Kidney epithelial cell (primary cell): ENCODE measurements at regions not wholly inside any gene's neighbourhood (a gene's known extent, or its start where the extent isn't known, plus 50 kb on each side); places are given as distances from the start of the nearest gene placed in this dataset.

ENCODE experiments used
- DNase-seq: peaks from one replicate; pipeline ENCODE4 v3.0.0-alpha.2; 2010; ENCODE audit warnings: low read depth
- H3K27me3 ChIP-seq: 2 replicates; pipeline ENCODE4 v1.6.0; 2011; ENCODE audit warnings: low read length; ENCODE audit not compliant: control insufficient read depth, insufficient read depth
- H3K36me3 ChIP-seq: 2 replicates; pipeline ENCODE4 v1.5.1; 2011; ENCODE audit warnings: low read length; ENCODE audit not compliant: control insufficient read depth, insufficient read depth
- H3K4me3 ChIP-seq: 2 replicates; pipeline ENCODE4 v1.5.1; 2011; ENCODE audit warnings: low read depth, mild to moderate bottlenecking, control low read depth, low read length
- TF ChIP-seq, protein P1 (sequence below): IDR thresholded peaks from 2 replicates; pipeline ENCODE4 v1.5.1; 2011; ENCODE audit warnings: mild to moderate bottlenecking, moderate library complexity, low read length, control low read depth, inconsistent platforms; ENCODE audit not compliant: insufficient read depth, poor library complexity, severe bottlenecking

DNA sequence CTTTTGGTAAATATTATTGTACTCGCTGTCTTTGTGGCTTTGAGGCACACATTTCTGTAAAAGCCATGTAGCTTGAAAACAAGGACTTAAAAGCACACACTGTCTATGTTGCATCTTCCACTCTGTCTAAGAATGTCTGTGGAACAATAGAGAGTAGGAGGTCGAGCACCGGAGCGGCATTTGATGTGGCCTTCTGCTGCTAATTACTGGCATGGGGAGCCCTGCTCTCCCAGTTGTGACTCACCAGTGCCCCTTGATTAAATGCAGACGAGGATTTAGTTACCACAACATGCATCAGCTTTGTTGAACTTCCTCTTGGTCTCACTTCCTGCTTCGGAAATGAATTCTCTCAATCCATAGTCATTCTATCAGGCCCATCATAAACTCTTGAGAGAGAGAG lies 680.7 kb upstream of the SLC35B3 start:
- H3K4me3 ChIP-seq: no peak overlapping the region
- TF ChIP-seq, protein P1, sequence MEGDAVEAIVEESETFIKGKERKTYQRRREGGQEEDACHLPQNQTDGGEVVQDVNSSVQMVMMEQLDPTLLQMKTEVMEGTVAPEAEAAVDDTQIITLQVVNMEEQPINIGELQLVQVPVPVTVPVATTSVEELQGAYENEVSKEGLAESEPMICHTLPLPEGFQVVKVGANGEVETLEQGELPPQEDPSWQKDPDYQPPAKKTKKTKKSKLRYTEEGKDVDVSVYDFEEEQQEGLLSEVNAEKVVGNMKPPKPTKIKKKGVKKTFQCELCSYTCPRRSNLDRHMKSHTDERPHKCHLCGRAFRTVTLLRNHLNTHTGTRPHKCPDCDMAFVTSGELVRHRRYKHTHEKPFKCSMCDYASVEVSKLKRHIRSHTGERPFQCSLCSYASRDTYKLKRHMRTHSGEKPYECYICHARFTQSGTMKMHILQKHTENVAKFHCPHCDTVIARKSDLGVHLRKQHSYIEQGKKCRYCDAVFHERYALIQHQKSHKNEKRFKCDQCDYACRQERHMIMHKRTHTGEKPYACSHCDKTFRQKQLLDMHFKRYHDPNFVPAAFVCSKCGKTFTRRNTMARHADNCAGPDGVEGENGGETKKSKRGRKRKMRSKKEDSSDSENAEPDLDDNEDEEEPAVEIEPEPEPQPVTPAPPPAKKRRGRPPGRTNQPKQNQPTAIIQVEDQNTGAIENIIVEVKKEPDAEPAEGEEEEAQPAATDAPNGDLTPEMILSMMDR: no peak
- DNase-seq: no peak
- no peaks in the 10 kb centered on the region for H3K36me3 ChIP-seq
- H3K27me3 ChIP-seq: no peaks in the 10 kb centered on the region

DNA sequence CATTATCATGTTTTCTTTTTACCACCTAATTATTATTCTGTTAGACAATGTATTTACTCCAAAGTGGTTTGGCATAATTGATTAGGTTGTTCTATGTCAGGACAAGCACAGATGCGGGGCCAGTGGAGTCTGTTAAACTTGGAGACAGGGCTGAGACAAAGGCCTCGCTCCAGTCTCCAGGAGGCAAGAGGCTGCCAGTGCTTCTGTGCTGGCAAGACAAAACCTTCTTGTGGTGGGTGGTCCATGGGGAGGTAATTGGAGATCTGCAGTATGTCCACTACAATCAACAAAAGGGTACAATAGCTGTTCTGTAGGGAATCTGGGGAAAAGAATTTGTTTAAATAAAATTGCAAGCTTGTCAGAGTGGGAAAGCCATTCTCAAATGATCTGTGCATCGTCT lies 677.2 kb upstream of the SLC35B3 start:
- DNase-seq: no peak
- H3K4me3 ChIP-seq: no peak overlapping the region
- TF ChIP-seq, protein P1: no peak
- H3K27me3 ChIP-seq: no peaks in the 10 kb centered on the region
- H3K36me3 ChIP-seq: no peaks in the 10 kb centered on the region

GRCh38 chr6:9103876-9104521 lies 668.7 kb upstream of the SLC35B3 start:
- no peak overlapping the region for H3K4me3 ChIP-seq

GRCh38 chr6:9101920-9102319 lies 666.6 kb upstream of the SLC35B3 start:
- Histone ChIP-seq H3K36me3 (no peaks in the 10 kb centered on the region), H3K4me3 (no peak overlapping the region), H3K27me3 (no peaks in the 10 kb centered on the region)
- TF ChIP-seq, protein P1: no peak
- no peak for DNase-seq

More at GRCh38 chr6:9103876-9104521, 668.7 kb upstream of the SLC35B3 start:
- no peak for DNase-seq
- TF ChIP-seq, protein P1: no peak
- Histone ChIP-seq H3K36me3 (no peaks in the 10 kb centered on the region), H3K27me3 (no peaks in the 10 kb centered on the region)

- H3K4me3 ChIP-seq: no peak overlapping the region
- no peaks in the 10 kb centered on the region for H3K36me3 ChIP-seq
- DNase-seq: no peak
- no peaks in the 10 kb centered on the region for H3K27me3 ChIP-seq
- TF ChIP-seq, protein P1: no peak
Observed at GRCh38 chr6:9100869-9101580, 665.7 kb upstream of the SLC35B3 start.
